IMR-90 (cell line): ENCODE measurements at regions not wholly inside any gene's neighbourhood (a gene's known extent, or its start where the extent isn't known, plus 50 kb on each side); places are given as distances from the start of the nearest gene placed in this dataset.

Experiments used
- ATAC-seq: fragments of 200-7000 bp; cut with Tn5 transposase; 2 replicates; pipeline ENCODE4 v1.9.1; 2020; ENCODE audit warnings: low read depth, mild to moderate bottlenecking, moderate library complexity
- BruUV-seq: library from RNA; stranded (reverse); fragments of 400-500 nt; replicated peaks from 2 replicates; lab custom pipeline; 2021; lab: Mats Ljungman, UMichigan
- CTCF ChIA-PET: fragments of 300-600 bp; formaldehyde crosslinking; extraction: SDS; loops from one replicate; lab custom pipeline; 2021; ENCODE audit warnings: antibody characterized with exemption; lab: Yijun Ruan, JAX
- POLR2A ChIA-PET: fragments of 300-600 bp; sonication (Branson Sonifier 250); formaldehyde crosslinking; loops from one replicate; lab custom pipeline; 2022; ENCODE audit warnings: antibody characterized with exemption; ENCODE audit not compliant: unreplicated experiment; lab: Charles Lee
- DNase-seq: peaks from one replicate; pipeline ENCODE4 v3.0.0; 2013
- H2AFZ ChIP-seq: replicated peaks from 2 replicates; pipeline ENCODE3; 2013; ENCODE audit warnings: low read length, mild to moderate bottlenecking; ENCODE audit not compliant: poor library complexity
- H2AK5ac ChIP-seq: 2 replicates; pipeline ENCODE4 v1.6.1; 2013; ENCODE audit warnings: low read depth, low read length, inconsistent platforms
- H2AK9ac ChIP-seq: replicated peaks from 2 replicates; pipeline ENCODE3; 2013; ENCODE audit warnings: mild to moderate bottlenecking, low read depth, low read length, moderate library complexity; ENCODE audit not compliant: poor library complexity
- H2BK120ac ChIP-seq: 2 replicates; pipeline ENCODE4 v1.6.1; 2013; ENCODE audit warnings: low read depth, low read length, inconsistent platforms
- H2BK15ac ChIP-seq: 3 replicates; pipeline ENCODE4 v1.6.1; 2013; ENCODE audit warnings: low read depth, low read length, inconsistent platforms
- H2BK20ac ChIP-seq: 2 replicates; pipeline ENCODE4 v1.6.1; 2013; ENCODE audit warnings: low read depth, mild to moderate bottlenecking, inconsistent platforms, low read length, moderate library complexity
- H2BK5ac ChIP-seq: 2 replicates; pipeline ENCODE4 v1.6.1; 2013; ENCODE audit warnings: mild to moderate bottlenecking, low read depth, low read length, inconsistent platforms; ENCODE audit not compliant: poor library complexity, severe bottlenecking
- H3K14ac ChIP-seq: replicated peaks from 2 replicates; pipeline ENCODE4 v1.6.1; 2013; ENCODE audit warnings: low read depth, low read length, inconsistent platforms
- H3K18ac ChIP-seq: 2 replicates; pipeline ENCODE4 v1.6.1; 2013; ENCODE audit warnings: low read depth, low read length, control low read depth
- H3K23ac ChIP-seq: 2 replicates; pipeline ENCODE4 v1.6.1; 2013; ENCODE audit warnings: low read depth, low read length, inconsistent platforms
- H3K27ac ChIP-seq: 2 replicates; pipeline ENCODE4 v1.5.1; 2013; ENCODE audit warnings: mild to moderate bottlenecking, control low read depth, low read length; ENCODE audit not compliant: insufficient read depth
- H3K27me3 ChIP-seq: 2 replicates; pipeline ENCODE4 v1.6.1; 2013; ENCODE audit warnings: low read length; ENCODE audit not compliant: control insufficient read depth, insufficient read depth
- H3K36me3 ChIP-seq: 2 replicates; pipeline ENCODE4 v1.6.1; 2013; ENCODE audit warnings: low read length, mixed read lengths; ENCODE audit not compliant: control insufficient read depth, insufficient read depth
- H3K4ac ChIP-seq: 2 replicates; pipeline ENCODE4 v1.6.1; 2013; ENCODE audit warnings: low read depth, low read length, inconsistent platforms
- H3K4me1 ChIP-seq: 2 replicates; pipeline ENCODE4 v1.6.1; 2013; ENCODE audit warnings: low read length, mixed read lengths; ENCODE audit not compliant: control insufficient read depth, insufficient read depth
- H3K4me2 ChIP-seq: 2 replicates; pipeline ENCODE4 v1.6.1; 2013; ENCODE audit warnings: low read depth, mild to moderate bottlenecking, control low read depth, low read length, moderate library complexity
- H3K4me3 ChIP-seq: 2 replicates; pipeline ENCODE4 v1.5.1; 2013; ENCODE audit warnings: low read depth, mild to moderate bottlenecking, control low read depth, low read length, moderate library complexity; ENCODE audit not compliant: insufficient read depth
- H3K56ac ChIP-seq: 2 replicates; pipeline ENCODE4 v1.6.1; 2013; ENCODE audit warnings: low read length, inconsistent platforms; ENCODE audit not compliant: insufficient read depth; ENCODE audit errors: extremely low read depth
- H3K79me1 ChIP-seq, 2 experiments: 2 replicates each; pipeline ENCODE4 v1.6.1; 2013; ENCODE audit warnings: low read length in 2 of 2, inconsistent platforms in 1 of 2, low read depth in 1 of 2
- H3K9ac ChIP-seq: 2 replicates; pipeline ENCODE4 v1.6.1; 2013; ENCODE audit warnings: low read depth, low read length, control low read depth
- H3K9me1 ChIP-seq: 2 replicates; pipeline ENCODE4 v1.6.1; 2013; ENCODE audit warnings: low read length, inconsistent platforms; ENCODE audit not compliant: insufficient read depth
- H3K9me3 ChIP-seq: 2 replicates; pipeline ENCODE4 v1.6.1; 2013; ENCODE audit warnings: low read length; ENCODE audit not compliant: control insufficient read depth, insufficient read depth
- H4K20me1 ChIP-seq: 2 replicates; pipeline ENCODE4 v1.6.1; 2013; ENCODE audit warnings: low read length, inconsistent platforms; ENCODE audit not compliant: insufficient read depth
- H4K5ac ChIP-seq: 2 replicates; pipeline ENCODE4 v1.6.1; 2013; ENCODE audit warnings: mild to moderate bottlenecking, low read depth, low read length, control low read depth
- H4K8ac ChIP-seq, 2 experiments: 2 replicates each; pipeline ENCODE4 v1.6.1; 2013; ENCODE audit warnings: low read depth in 2 of 2, low read length in 2 of 2, control low read depth in 1 of 2, inconsistent platforms in 1 of 2
- H4K91ac ChIP-seq: 2 replicates; pipeline ENCODE4 v1.6.1; 2013; ENCODE audit warnings: low read depth, low read length, inconsistent platforms; ENCODE audit not compliant: insufficient read depth
- CEBPB ChIP-seq: IDR thresholded peaks from 2 replicates; pipeline ENCODE4 v1.6.1; 2012; ENCODE audit warnings: low read depth, low read length, improper control_type of control experiment
- MAFK ChIP-seq: IDR thresholded peaks from 2 replicates; pipeline ENCODE4 v1.6.1; 2012; ENCODE audit warnings: low read depth, low read length, improper control_type of control experiment
- MAZ ChIP-seq: IDR thresholded peaks from 2 replicates; pipeline ENCODE4 v1.6.1; 2012; ENCODE audit warnings: low read depth, mild to moderate bottlenecking, low read length, improper control_type of control experiment, moderate library complexity, borderline replicate concordance
- NFE2L2 ChIP-seq: fragments of 150-350 bp; IDR thresholded peaks from 2 replicates; pipeline ENCODE4 v1.6.1; 2016; ENCODE audit warnings: low read depth, mild to moderate bottlenecking, low read length
- POLR2A ChIP-seq: IDR thresholded peaks from 2 replicates; pipeline ENCODE4 v1.6.1; 2012; ENCODE audit warnings: mild to moderate bottlenecking, low read depth, low read length
- WGBS, 2 experiments: methylation state at CpG; one replicate each; pipeline versions ENCODE4 v1.1.5 to v1.1.7; 2013; ENCODE audit warnings: missing lambda C conversion rate in 2 of 2; ENCODE audit not compliant: insufficient read length in 1 of 2; ENCODE audit errors: extremely low coverage in 2 of 2; 5-methylcytosine and 5-hydroxymethylcytosine counted together
- dilution Hi-C: fragments of 300-500 bp; cut with HindIII; formaldehyde crosslinking; loops from one replicate; pipeline ENCODE4 v1.14.3; 2018; ENCODE audit warnings: low sequenced_read_pairs; ENCODE audit not compliant: unreplicated experiment
- in situ Hi-C: fragments of 300-500 bp; cut with MboI; formaldehyde crosslinking; loops from 3 replicates; pipeline ENCODE4 v1.14.3; 2019; ENCODE audit warnings: low sequenced_read_pairs, inconsistent platforms, mixed read lengths
- intact Hi-C: fragments of 100-400 bp; cut with micrococcal nuclease; formaldehyde crosslinking; loops from 2 replicates; pipeline ENCODE4 v1.10.0; 2022
- TF ChIP-seq, protein P1 (sequence below): conservative IDR thresholded peaks from 2 replicates; pipeline ENCODE4 v1.5.1; 2012; ENCODE audit warnings: mild to moderate bottlenecking, low read depth, low read length, improper control_type of control experiment

DNA sequence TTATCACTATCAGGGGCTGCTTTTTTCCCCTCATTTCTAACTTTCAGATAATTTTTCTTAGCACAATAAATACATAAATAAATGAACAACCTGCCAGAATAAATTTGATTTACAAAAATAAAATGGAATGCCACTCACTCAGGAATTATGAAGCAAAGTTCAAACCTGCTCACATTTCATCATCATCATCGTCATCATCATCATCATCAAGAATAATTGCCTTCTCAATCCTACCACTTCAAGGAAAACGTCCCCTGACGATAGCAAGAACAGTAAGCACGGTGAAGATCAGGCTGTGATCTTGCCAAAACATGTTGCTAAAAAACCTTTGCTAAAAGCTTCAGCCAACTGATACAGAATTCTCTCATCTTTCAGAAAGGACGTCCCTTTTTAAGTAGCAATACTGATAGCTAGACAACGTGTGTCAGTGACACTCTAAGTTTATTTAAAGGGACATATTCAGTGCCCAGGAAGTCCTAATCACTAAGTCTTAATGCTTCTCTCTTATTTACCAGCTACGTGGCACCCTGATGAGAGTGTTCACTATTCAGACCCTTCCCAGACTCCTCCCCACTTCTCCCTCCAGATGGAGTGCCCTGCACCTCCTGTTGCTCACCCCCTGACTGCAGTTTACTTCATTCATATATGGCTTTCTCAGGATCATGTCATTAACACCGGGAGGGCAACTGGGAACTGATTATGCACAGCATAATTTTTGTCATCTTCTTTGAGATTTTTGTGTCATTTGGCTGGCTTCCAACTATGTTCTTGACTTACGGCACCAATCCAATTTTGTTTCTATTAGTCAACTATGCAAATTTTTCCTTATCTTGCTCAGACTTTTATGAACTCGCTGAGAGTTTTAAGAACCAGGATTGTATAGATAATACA is 200.1 kb upstream of the GUCY1A2 start:
- no peak overlapping the region for H3K56ac ChIP-seq
- ATAC-seq (no peak), DNase-seq (no peak)
- H3K4me2 ChIP-seq = no peak overlapping the region
- no peaks in the 10 kb centered on the region for H3K27me3 ChIP-seq
- H2BK5ac ChIP-seq = no peak overlapping the region
- no peak overlapping the region for H2AK9ac ChIP-seq
- no peak overlapping the region for H3K14ac ChIP-seq
- dilution Hi-C loops = no loop called here
- no peak overlapping the region for H2AFZ ChIP-seq
- H4K91ac ChIP-seq = no peak overlapping the region
- intact Hi-C loops = no loop called here
- no peak overlapping the region for H2AK5ac ChIP-seq
- no peaks in the 10 kb centered on the region for H3K79me1 ChIP-seq
- H3K18ac ChIP-seq = no peak overlapping the region
- ChIA-PET POLR2A (no interaction called here), CTCF (no interaction called here)
- 7% methylated on average over 2 of the region's 10 CpGs; no CpG with 5 or more reads in 1 of the 2 experiments for WGBS, 2 experiments
- no peak overlapping the region for H3K9ac ChIP-seq
- in situ Hi-C loops = no loop called here
- TF ChIP-seq NFE2L2 (no peak), CEBPB (no peak), POLR2A (no peak), MAFK (no peak), MAZ (no peak)
- TF ChIP-seq, protein P1, sequence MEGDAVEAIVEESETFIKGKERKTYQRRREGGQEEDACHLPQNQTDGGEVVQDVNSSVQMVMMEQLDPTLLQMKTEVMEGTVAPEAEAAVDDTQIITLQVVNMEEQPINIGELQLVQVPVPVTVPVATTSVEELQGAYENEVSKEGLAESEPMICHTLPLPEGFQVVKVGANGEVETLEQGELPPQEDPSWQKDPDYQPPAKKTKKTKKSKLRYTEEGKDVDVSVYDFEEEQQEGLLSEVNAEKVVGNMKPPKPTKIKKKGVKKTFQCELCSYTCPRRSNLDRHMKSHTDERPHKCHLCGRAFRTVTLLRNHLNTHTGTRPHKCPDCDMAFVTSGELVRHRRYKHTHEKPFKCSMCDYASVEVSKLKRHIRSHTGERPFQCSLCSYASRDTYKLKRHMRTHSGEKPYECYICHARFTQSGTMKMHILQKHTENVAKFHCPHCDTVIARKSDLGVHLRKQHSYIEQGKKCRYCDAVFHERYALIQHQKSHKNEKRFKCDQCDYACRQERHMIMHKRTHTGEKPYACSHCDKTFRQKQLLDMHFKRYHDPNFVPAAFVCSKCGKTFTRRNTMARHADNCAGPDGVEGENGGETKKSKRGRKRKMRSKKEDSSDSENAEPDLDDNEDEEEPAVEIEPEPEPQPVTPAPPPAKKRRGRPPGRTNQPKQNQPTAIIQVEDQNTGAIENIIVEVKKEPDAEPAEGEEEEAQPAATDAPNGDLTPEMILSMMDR = no peak
- no peak overlapping the region for H3K23ac ChIP-seq
- H3K4ac ChIP-seq = no peak overlapping the region
- no peak overlapping the region for H2BK120ac ChIP-seq
- no peak overlapping the region for H3K4me3 ChIP-seq
- no peak overlapping the region for H3K27ac ChIP-seq
- H3K9me3 ChIP-seq = peaks cover 3% of the 10 kb centered on the region; the same call in 1 of the 2 replicates
- no peak overlapping the region for H4K5ac ChIP-seq
- BruUV-seq = no TSS peak
- no peaks in the 10 kb centered on the region for H3K4me1 ChIP-seq
- no peak overlapping the region for H2BK15ac ChIP-seq
- H4K20me1 ChIP-seq = no peaks in the 10 kb centered on the region
- H3K9me1 ChIP-seq = no peaks in the 10 kb centered on the region
- H3K36me3 ChIP-seq = no peaks in the 10 kb centered on the region
- no peak overlapping the region for H2BK20ac ChIP-seq
- no peak overlapping the region for H4K8ac ChIP-seq
